PC-3 (cell line): ENCODE measurements at regions not wholly inside any gene's neighbourhood (a gene's known extent, or its start where the extent isn't known, plus 50 kb on each side); places are given as distances from the start of the nearest gene placed in this dataset.

Experiments
- EZH2 ChIP-seq: fragments of 300-600 bp; sonication (generic); IDR thresholded peaks from one replicate; pipeline ENCODE4 v1.6.1; 2017; ENCODE audit warnings: antibody characterized with exemption, mild to moderate bottlenecking, low read length; ENCODE audit not compliant: unreplicated experiment
- EZH2phosphoT487 ChIP-seq: fragments of 300-600 bp; sonication (generic); IDR thresholded peaks from 2 replicates; pipeline ENCODE4 v1.6.1; 2018; ENCODE audit warnings: mild to moderate bottlenecking, antibody characterized with exemption, low read length, borderline replicate concordance
- TF ChIP-seq, protein P1 (sequence below): fragments of 300-600 bp; sonication (generic); conservative IDR thresholded peaks from 2 replicates; pipeline ENCODE4 v1.5.1; 2017; ENCODE audit warnings: antibody characterized with exemption, low read depth, mild to moderate bottlenecking, low read length

DNA sequence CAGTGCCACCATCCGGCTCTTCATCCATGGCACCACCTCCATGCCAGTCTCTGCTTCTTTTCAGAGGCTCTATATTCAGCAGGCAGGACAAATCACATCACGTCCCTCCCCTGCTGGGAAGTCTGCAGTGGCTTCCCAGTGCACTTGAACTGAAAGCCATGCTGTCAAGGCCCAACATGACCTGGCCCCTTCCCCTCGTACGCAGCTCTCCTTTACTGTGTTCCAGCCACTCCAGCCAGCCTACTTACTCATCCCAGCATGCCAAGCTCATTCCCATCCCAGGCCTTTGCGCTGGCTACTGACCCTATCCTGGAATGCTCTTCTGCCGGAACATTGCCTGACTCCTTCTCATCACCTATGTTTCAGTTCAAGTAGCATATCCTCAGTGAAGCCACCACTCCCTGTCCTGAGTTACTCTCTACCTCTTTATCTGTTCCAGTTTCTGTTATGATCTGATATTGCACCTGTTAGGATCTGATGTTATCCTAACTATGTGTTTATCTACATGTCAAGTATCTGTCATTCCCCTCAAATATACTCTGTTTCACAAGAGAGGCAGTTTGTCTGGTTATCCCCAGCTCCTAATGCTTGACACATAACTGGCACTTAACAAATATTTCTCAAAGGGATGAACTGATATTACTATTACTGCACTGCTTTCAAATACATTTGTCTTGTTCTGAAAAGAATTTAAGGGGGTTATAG is 101.2 kb upstream of the F3 start:
- TF ChIP-seq, protein P1, sequence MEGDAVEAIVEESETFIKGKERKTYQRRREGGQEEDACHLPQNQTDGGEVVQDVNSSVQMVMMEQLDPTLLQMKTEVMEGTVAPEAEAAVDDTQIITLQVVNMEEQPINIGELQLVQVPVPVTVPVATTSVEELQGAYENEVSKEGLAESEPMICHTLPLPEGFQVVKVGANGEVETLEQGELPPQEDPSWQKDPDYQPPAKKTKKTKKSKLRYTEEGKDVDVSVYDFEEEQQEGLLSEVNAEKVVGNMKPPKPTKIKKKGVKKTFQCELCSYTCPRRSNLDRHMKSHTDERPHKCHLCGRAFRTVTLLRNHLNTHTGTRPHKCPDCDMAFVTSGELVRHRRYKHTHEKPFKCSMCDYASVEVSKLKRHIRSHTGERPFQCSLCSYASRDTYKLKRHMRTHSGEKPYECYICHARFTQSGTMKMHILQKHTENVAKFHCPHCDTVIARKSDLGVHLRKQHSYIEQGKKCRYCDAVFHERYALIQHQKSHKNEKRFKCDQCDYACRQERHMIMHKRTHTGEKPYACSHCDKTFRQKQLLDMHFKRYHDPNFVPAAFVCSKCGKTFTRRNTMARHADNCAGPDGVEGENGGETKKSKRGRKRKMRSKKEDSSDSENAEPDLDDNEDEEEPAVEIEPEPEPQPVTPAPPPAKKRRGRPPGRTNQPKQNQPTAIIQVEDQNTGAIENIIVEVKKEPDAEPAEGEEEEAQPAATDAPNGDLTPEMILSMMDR: no peak
- TF ChIP-seq EZH2 (no peak), EZH2phosphoT487 (no peak)
